HCT116 (cell line): ENCODE measurements at regions not wholly inside any gene's neighbourhood (a gene's known extent, or its start where the extent isn't known, plus 50 kb on each side); places are given as distances from the start of the nearest gene placed in this dataset.

Source experiments
- ATAC-seq: fragments of 200-7000 bp; cut with Tn5 transposase; 2 replicates; pipeline ENCODE4 v1.9.1; 2020; ENCODE audit warnings: mild to moderate bottlenecking, moderate library complexity
- BruUV-seq: library from RNA; stranded (reverse); fragments of 400-500 nt; replicated peaks from 2 replicates; lab custom pipeline; 2021; lab: Mats Ljungman, UMichigan
- CTCF ChIA-PET: fragments of 300-600 bp; sonication (Branson Sonifier 250); formaldehyde crosslinking; loops from one replicate; lab custom pipeline; 2021; ENCODE audit warnings: antibody characterized with exemption; lab: Charles Lee
- POLR2A ChIA-PET: fragments of 300-600, 350-600 bp; sonication (Branson Sonifier 250); formaldehyde crosslinking; loops from one replicate; lab custom pipeline; 2021; ENCODE audit warnings: antibody characterized with exemption; lab: Charles Lee
- RAD21 ChIA-PET, 2 experiments: fragments of 300-600 bp; sonication (Branson Sonifier 250); formaldehyde crosslinking; loops; one replicate each; lab custom pipeline; 2023; ENCODE audit warnings: low total read pairs in 2 of 2; ENCODE audit not compliant: uncharacterized antibody in 2 of 2, unreplicated experiment in 2 of 2, low non-redundant PET in 1 of 2; lab: Charles Lee
- DNase-seq: peaks from one replicate; pipeline ENCODE4 v3.0.0-alpha.2; 2010; ENCODE audit warnings: low read depth, low spot score
- H2AFZ ChIP-seq: fragments of 200-600 bp; shearing (Covaris generic), sonication (generic); 2 replicates; pipeline ENCODE4 v1.6.1; 2017; ENCODE audit warnings: low read depth, mixed run types, mixed read lengths, antibody characterized with exemption, low read length; ENCODE audit not compliant: poor library complexity, severe bottlenecking
- H3K27ac ChIP-seq: 2 replicates; pipeline ENCODE4 v1.5.1; 2012; ENCODE audit warnings: low read depth, low read length
- H3K27me3 ChIP-seq: fragments of 200-600 bp; sonication (generic); 2 replicates; pipeline ENCODE4 v1.6.1; 2016; ENCODE audit warnings: mixed run types, low read length, mixed read lengths; ENCODE audit not compliant: insufficient read depth
- H3K36me3 ChIP-seq, 2 experiments: fragments of 200-500 bp in 1 of 2; fragments of 200-600 bp in 1 of 2; sonication (Bioruptor generic) in 1 of 2; sonication (generic) in 1 of 2; 2 replicates each; pipeline versions ENCODE4 v1.5.1 to v1.6.1; 2014 to 2016; ENCODE audit warnings: low read length in 2 of 2, inconsistent platforms in 1 of 2, mixed read lengths in 1 of 2, mixed run types in 1 of 2; ENCODE audit not compliant: insufficient read depth in 2 of 2, control insufficient read depth in 1 of 2
- H3K4me1 ChIP-seq, 2 experiments: fragments of 200-600 bp in 1 of 2; sonication (generic) in 1 of 2; 2 replicates each; pipeline versions ENCODE4 v1.5.1 to v1.6.1; 2012 to 2017; ENCODE audit warnings: low read length in 2 of 2, inconsistent platforms in 1 of 2, mild to moderate bottlenecking in 1 of 2, mixed read lengths in 1 of 2, mixed run types in 1 of 2, moderate library complexity in 1 of 2; ENCODE audit not compliant: insufficient read depth in 2 of 2, control insufficient read depth in 1 of 2
- H3K4me2 ChIP-seq: fragments of 200-600 bp; sonication (generic); 2 replicates; pipeline ENCODE4 v1.6.1; 2017; ENCODE audit warnings: mixed run types, low read length, mixed read lengths
- H3K4me3 ChIP-seq, 2 experiments: fragments of 200-600 bp in 1 of 2; sonication (generic) in 1 of 2; replicated peaks in 1 of 2; 2 replicates each; pipeline ENCODE4 v1.5.1; 2011 to 2016; ENCODE audit warnings: low read length in 2 of 2, control low read depth in 1 of 2, low read depth in 1 of 2, mild to moderate bottlenecking in 1 of 2, mixed read lengths in 1 of 2, mixed run types in 1 of 2
- H3K79me2 ChIP-seq: fragments of 200-600 bp; sonication (generic); 2 replicates; pipeline ENCODE4 v1.6.1; 2017; ENCODE audit warnings: mild to moderate bottlenecking, mixed run types, low read length, moderate library complexity, mixed read lengths; ENCODE audit not compliant: insufficient read depth
- H3K9ac ChIP-seq: fragments of 200-600 bp; sonication (generic); 2 replicates; pipeline ENCODE4 v1.6.1; 2016; ENCODE audit warnings: low read length, mixed read lengths
- H3K9me2 ChIP-seq: fragments of 200-600 bp; sonication (generic), shearing (Covaris generic); 2 replicates; pipeline ENCODE4 v1.6.1; 2017; ENCODE audit warnings: mixed run types, mild to moderate bottlenecking, moderate library complexity; ENCODE audit not compliant: insufficient read depth
- H3K9me3 ChIP-seq, 2 experiments: fragments of 200-500 bp in 1 of 2; fragments of 200-600 bp in 1 of 2; sonication (Bioruptor generic) in 1 of 2; sonication (generic) in 1 of 2; 2 replicates each; pipeline ENCODE4 v1.6.1; 2014 to 2017; ENCODE audit warnings: low read length in 2 of 2, mixed read lengths in 2 of 2, inconsistent platforms in 1 of 2, low read depth in 1 of 2, mild to moderate bottlenecking in 1 of 2, mixed run types in 1 of 2, moderate library complexity in 1 of 2; ENCODE audit not compliant: control insufficient read depth in 1 of 2, insufficient read depth in 1 of 2
- H4K20me1 ChIP-seq: fragments of 200-600 bp; sonication (generic), shearing (Covaris generic); 2 replicates; pipeline ENCODE4 v1.6.1; 2017; ENCODE audit warnings: mixed run types, mild to moderate bottlenecking, moderate library complexity; ENCODE audit not compliant: insufficient read depth
- CBX3 ChIP-seq: IDR thresholded peaks from 2 replicates; pipeline ENCODE4 v1.6.1; 2012; ENCODE audit warnings: low read depth
- EGR1 ChIP-seq: IDR thresholded peaks from 2 replicates; pipeline ENCODE4 v1.6.1; 2012; ENCODE audit warnings: low read depth
- ELF1 ChIP-seq: IDR thresholded peaks from 2 replicates; pipeline ENCODE4 v1.6.1; 2012; ENCODE audit warnings: low read depth, borderline replicate concordance
- EZH2phosphoT487 ChIP-seq: fragments of 200-600 bp; IDR thresholded peaks from 2 replicates; pipeline ENCODE4 v1.6.1; 2018; ENCODE audit warnings: antibody characterized with exemption, borderline replicate concordance
- FOSL1 ChIP-seq: IDR thresholded peaks from 2 replicates; pipeline ENCODE4 v1.6.1; 2012; ENCODE audit warnings: low read depth
- JUND ChIP-seq: IDR thresholded peaks from 2 replicates; pipeline ENCODE4 v1.6.1; 2012
- POLR2AphosphoS5 ChIP-seq: IDR thresholded peaks from 2 replicates; pipeline ENCODE4 v1.6.1; 2011; ENCODE audit warnings: mild to moderate bottlenecking, low read depth, low read length, moderate library complexity
- RAD21 ChIP-seq: IDR thresholded peaks from 2 replicates; pipeline ENCODE4 v1.6.1; 2012; ENCODE audit warnings: low read depth, mild to moderate bottlenecking
- SP1 ChIP-seq: IDR thresholded peaks from 2 replicates; pipeline ENCODE4 v1.6.1; 2012; ENCODE audit warnings: low read depth
- SRF ChIP-seq: IDR thresholded peaks from 2 replicates; pipeline ENCODE4 v1.6.1; 2012; ENCODE audit warnings: low read depth
- TCF7L2 ChIP-seq: IDR thresholded peaks from 2 replicates; pipeline ENCODE4 v1.7.0; 2011; ENCODE audit warnings: borderline replicate concordance, inconsistent platforms; ENCODE audit not compliant: insufficient read depth, insufficient read length; ENCODE audit errors: extremely low read depth
- ZFX ChIP-seq: fragments of 450-650 bp; IDR thresholded peaks from 2 replicates; pipeline ENCODE4 v1.6.1; 2017
- ZNF274 ChIP-seq: fragments of 200-500 bp; sonication (Bioruptor generic); IDR thresholded peaks from 2 replicates; pipeline ENCODE4 v1.6.1; 2014; ENCODE audit warnings: mild to moderate bottlenecking, low read depth, low read length, inconsistent platforms
- intact Hi-C: fragments of 100-400 bp; cut with micrococcal nuclease; formaldehyde crosslinking; loops from 2 replicates; pipeline ENCODE4 v1.10.0; 2022
- TF ChIP-seq, protein P1 (sequence below): IDR thresholded peaks from 2 replicates; pipeline ENCODE4 v1.6.1; 2012

DNA sequence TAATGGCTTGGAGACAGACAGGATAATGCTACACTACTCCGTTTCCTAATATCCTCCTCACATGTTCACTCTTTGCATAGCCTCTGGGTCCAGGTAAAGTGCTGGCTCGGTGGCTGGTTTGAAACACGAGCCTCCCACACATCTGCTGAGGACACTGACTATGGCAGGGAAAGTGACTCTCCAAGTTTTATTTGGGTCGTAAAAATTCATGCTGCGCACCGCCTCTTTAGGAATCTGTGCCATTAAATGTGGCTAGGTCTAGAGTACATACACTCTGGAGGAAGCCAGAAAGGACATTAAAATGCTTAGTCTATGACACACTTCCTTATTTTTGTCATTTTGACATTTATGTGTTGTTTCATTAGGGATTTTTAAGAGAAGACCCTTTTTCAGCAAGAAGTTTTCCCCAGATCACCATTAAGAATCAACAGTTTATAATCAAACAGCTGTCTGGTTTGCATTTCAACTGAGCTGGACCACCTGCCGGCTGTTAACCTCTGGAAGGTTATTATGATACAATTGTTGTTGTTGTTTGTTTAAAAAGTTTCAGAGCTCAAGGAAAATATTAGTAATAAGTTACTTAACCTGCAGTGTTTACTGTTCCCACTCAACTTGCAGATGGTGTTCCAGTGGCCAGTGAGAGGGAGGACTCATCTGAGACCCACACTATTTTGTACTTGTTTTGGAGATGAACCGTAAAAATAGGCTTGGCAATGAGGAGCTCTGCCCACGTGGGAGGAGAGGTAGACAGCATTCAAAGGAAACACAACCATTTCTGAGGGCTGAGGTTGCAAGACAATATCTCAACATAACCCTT is 443.3 kb upstream of the MEIS1 start:
- no peak overlapping the region for H3K27ac ChIP-seq
- TF ChIP-seq EGR1 (no peak), EZH2phosphoT487 (no peak), TCF7L2 (no peak), FOSL1 (no peak), SRF (no peak), JUND (no peak), ZNF274 (no peak), RAD21 (no peak)
- TF ChIP-seq, protein P1, sequence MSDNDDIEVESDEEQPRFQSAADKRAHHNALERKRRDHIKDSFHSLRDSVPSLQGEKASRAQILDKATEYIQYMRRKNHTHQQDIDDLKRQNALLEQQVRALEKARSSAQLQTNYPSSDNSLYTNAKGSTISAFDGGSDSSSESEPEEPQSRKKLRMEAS, result no peak
- TF ChIP-seq, all 23 proteins: peak for 0
- H3K79me2 ChIP-seq, result no peaks in the 10 kb centered on the region
- POLR2A ChIA-PET, result no interaction called here
- H3K9me2 ChIP-seq, result no peaks in the 10 kb centered on the region
- intact Hi-C loops, result no loop called here
- no peak overlapping the region for H3K4me2 ChIP-seq
- CTCF ChIA-PET, result no interaction called here
- no peak overlapping the region for H3K4me3 ChIP-seq
- no peaks in the 10 kb centered on the region for H4K20me1 ChIP-seq
- no peak overlapping the region for H2AFZ ChIP-seq
- no peaks in the 10 kb centered on the region for H3K4me1 ChIP-seq
- no peaks in the 10 kb centered on the region for H3K9me3 ChIP-seq
- H3K36me3 ChIP-seq, result no peaks in the 10 kb centered on the region
- DNase-seq (no peak), ATAC-seq (no peak)
- H3K27me3 ChIP-seq, result peaks cover 9% of the 10 kb centered on the region
- RAD21 ChIA-PET, result no interaction called here
- BruUV-seq, result no TSS peak
- no peak overlapping the region for H3K9ac ChIP-seq

DNA sequence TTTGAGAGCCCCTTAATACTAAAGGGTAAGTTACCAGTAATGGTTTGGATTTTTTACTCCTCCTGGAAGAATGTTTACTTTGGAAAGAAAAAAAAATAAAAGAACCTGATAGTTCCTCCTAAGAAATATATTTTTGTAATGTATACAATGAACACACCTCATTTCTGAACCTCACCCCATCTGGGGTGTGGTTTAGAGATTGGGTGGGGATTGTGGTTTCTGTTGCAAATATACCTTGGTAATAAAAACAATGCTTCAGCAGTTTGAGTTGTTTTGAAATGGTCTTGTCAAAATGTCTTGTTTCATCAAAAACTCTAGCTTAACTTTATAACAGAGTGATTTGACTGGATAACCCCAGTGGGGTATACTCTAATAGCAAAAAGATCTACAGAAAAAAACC is 448.9 kb upstream of the MEIS1 start:
- ATAC-seq (no peak), DNase-seq (no peak)
- Histone ChIP-seq H3K9me2 (no peaks in the 10 kb centered on the region), H3K27ac (no peak overlapping the region), H2AFZ (no peak overlapping the region), H3K9me3 (no peaks in the 10 kb centered on the region), H3K4me3 (no peak overlapping the region), H3K27me3 (0 out of 2 replicates have a peak, but pooled peaks cover under 1% of the 10 kb centered on the region), H4K20me1 (no peaks in the 10 kb centered on the region), H3K4me1 (no peaks in the 10 kb centered on the region), H3K9ac (no peak overlapping the region), H3K4me2 (no peak overlapping the region), H3K36me3 (no peaks in the 10 kb centered on the region), H3K79me2 (no peaks in the 10 kb centered on the region)
- intact Hi-C loops, result no loop called here
- ChIA-PET CTCF (no interaction called here), POLR2A (no interaction called here), RAD21 (no interaction called here)
- BruUV-seq, result no TSS peak
- TF ChIP-seq ZNF274, result no peak
- no peak for TF ChIP-seq FOSL1
- TF ChIP-seq ZFX, result no peak
- TF ChIP-seq JUND, result no peak
- no peak for TF ChIP-seq SP1
- TF ChIP-seq EGR1, result no peak
- TF ChIP-seq SRF, result no peak
- TF ChIP-seq ELF1, result no peak
- TF ChIP-seq CBX3, result no peak
- no peak for TF ChIP-seq EZH2phosphoT487
- no peak for TF ChIP-seq TCF7L2
- no peak for TF ChIP-seq POLR2AphosphoS5
